ENCODE measurements at regions not wholly inside any gene's neighbourhood (a gene's known extent, or its start where the extent isn't known, plus 50 kb on each side); places are given as distances from the start of the nearest gene placed in this dataset.
A peak's percentile ranks its signal among the peaks of the same experiment; 100 is the strongest.

- DNase-seq: peak; percentile 27
These were observed 682.9 kb upstream of the ADAMTS5 start for GRCh38 chr21:27649762-27650161.

DNA sequence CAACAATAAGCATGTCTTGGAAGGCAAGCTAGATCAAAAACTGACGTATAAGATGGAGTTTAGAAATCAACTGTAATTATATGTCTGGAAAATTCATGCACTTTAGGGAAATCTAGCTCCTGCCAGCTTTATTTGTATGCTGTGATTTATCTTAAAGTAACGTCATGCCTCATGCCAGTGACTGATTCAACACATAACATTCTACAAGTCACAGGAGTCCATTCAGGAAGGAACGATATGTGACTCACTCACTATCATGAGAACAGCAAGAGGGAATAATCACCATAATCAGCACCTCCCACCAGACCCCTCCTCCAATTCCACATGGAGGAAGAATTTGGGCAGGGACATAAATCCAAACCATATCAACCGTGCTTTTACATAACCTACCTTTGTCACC, 682.4 kb upstream of the ADAMTS5 start:
- DNase-seq: peak; percentile 95

GRCh38 chr21:27648560-27648959, 681.7 kb upstream of the ADAMTS5 start:
- peak; percentile 85 for DNase-seq

GRCh38 chr21:27647921-27648320, 681.0 kb upstream of the ADAMTS5 start:
- DNase-seq: peak; percentile 17

DNA sequence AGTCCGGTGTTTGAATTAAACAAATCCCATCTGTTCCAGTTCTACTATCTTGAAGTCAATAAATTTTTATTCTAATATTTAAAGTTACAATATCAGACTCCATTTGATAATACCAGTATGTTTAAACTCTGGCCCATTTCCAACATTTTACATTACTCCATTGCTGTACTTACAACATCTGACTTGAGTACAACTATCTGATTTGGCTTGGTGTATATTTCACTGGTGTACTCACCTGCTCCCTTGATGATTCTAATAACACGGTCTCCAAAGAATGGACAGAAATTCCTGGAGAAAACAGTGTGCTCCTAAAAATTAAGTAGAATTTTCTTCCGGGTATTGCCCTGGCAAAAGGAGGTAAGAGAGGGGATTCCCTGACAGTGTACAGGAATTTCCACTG, 680.5 kb upstream of the ADAMTS5 start:
- no peak for DNase-seq

- no peak for DNase-seq
These were observed 679.8 kb upstream of the ADAMTS5 start for GRCh38 chr21:27646691-27647090.

DNA sequence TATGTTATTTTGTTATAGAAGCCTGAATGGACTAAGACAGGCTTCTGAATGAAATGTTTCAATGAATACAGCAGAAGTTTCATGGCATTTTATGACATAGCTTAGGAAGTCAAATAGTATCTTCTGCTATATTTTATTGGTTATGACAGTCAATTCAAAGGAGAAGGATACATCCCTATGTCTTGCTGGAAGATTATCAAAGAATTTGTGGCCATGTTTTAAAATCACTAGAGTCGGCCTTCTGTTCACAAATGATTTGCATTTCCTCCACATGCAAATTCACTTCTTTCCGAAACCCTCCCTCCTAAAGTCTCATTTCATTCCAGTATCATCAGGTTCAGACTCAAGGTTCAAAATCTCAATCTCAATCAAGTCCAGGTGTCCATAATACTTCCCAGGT, 679.2 kb upstream of the ADAMTS5 start:
- no peak for DNase-seq

GRCh38 chr21:27645285-27645684, 678.4 kb upstream of the ADAMTS5 start:
- peak; percentile 14 for DNase-seq

- no peak for DNase-seq
These were observed 676.4 kb upstream of the ADAMTS5 start for GRCh38 chr21:27643326-27643725.

DNA sequence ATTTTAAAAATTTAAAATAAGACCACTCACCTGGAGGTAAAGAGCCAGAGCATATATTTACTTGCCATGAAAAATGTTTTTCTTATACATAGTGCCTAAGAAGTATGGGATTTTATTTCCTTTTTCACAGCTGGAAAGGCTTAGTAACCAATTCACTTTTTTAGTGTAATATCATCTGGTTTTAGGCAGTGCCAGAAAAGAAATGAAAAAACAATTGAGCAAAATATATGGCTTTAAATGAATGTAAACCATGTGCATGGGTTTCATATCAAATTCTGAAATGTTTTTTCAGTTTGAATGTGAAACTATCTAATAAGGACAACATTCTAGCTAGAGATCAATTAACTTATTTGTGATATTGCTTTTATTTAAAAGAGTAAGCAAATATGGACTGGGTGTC, 672.4 kb upstream of the ADAMTS5 start:
- no peak for DNase-seq

- DNase-seq: no peak
These were observed 669.8 kb upstream of the ADAMTS5 start for GRCh38 chr21:27636656-27637055.

DNA sequence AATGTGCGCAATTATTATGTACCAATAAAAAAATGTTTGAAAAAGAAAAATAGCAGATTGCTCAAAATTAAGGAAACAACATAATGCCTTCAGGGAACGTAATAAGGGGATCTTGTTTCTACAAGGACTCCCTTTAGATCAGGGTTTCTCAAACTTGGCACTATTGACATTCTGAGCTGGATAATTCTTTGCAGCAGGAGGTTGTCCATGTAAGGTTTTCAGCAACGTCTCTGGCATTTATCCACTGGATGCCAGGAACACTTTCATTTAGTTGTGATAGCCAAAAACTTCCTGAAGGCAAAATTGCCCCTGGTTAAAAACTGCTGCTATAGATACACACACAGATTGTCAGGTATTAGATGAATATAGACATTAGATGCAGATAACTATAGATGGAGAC, 666.7 kb upstream of the ADAMTS5 start:
- DNase-seq: no peak

DNA sequence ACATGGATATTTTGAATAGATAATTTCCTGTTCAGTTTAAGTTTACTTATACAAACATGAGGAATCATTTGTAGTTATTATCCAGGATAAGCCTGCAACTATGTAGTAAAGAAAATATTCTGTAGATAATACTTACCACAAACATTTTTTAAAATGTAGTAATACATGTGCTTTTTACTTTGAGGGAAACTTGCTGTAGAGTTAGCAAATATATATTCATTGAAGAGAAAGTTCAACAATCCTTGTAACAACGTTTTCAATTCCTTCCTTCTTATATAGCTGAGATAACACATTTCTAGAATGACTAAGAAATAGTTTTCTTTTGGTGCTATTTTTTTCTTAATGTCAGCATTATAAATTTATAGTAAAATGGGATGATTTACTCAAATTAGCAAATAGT, 664.6 kb upstream of the ADAMTS5 start:
- DNase-seq: peak; percentile 45

GRCh38 chr21:27622631-27623030, 655.7 kb upstream of the ADAMTS5 start:
- peak; percentile 4 for DNase-seq

- DNase-seq: no peak
These were observed 647.3 kb upstream of the ADAMTS5 start for GRCh38 chr21:27614231-27614630.

DNA sequence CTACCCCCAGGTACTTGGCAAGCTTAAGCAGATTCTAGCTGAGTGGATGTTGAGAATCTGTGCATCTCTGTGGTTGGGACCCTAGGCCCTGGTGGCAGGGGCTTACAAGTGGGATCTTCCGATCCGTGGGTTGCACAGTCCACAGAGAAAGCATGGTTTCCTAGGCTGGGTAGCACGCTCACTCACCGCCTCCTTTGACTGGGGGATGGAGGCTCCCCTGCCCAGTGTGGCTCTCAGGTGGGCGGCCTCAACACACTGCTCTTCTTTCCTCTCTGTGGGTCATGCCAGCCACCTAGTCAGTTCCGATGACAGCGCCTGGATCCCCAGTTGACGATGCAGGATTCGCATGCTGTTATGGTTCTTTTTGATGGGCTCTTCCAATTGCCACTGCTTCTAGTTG, 639.5 kb upstream of the ADAMTS5 start:
- no peak for DNase-seq

GRCh38 chr21:27596196-27596595, 629.3 kb upstream of the ADAMTS5 start:
- no peak for DNase-seq

GRCh38 chr21:27595716-27596115, 628.8 kb upstream of the ADAMTS5 start:
- DNase-seq: no peak

DNA sequence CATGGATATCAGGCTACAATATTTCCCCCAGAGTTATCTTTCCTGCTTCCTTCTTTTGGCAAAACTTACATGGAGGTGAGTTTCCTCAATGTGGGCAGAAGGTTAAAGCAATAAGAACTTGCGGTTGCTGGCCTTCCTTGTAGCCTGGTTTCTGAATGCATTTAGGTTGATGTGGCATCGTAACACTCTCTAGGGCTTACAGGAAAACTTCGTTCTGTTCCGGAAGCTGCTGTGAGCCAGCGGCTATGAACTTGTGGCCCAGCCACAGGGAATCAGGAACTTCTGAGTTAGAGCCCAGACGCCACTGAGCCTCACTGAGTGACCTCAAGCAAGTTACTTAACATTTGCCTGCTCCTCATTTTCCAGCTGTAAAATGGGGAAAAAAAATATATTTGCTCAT, 623.4 kb upstream of the ADAMTS5 start:
- peak; percentile 81 for DNase-seq

GRCh38 chr21:27589781-27590180, 622.9 kb upstream of the ADAMTS5 start:
- DNase-seq: no peak

DNA sequence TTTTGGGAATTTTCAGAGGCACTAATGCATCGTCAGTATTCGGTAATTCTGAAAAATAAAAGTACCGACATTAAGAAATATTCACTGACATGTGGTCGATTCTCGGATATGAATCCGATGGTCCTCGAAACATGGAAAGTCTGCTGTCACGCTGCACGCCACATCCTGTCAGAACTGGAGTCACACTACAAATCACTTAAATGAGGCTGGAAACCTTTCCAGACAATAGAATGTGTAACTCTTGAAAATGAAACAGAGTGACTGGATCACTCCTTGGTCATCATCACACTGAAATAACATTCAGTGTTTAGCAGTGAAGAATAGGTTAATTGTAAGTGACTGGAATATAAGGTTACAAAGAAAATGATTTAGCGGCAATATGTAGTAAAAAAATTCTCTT, 620.1 kb upstream of the ADAMTS5 start:
- DNase-seq: peak; percentile 56

DNA sequence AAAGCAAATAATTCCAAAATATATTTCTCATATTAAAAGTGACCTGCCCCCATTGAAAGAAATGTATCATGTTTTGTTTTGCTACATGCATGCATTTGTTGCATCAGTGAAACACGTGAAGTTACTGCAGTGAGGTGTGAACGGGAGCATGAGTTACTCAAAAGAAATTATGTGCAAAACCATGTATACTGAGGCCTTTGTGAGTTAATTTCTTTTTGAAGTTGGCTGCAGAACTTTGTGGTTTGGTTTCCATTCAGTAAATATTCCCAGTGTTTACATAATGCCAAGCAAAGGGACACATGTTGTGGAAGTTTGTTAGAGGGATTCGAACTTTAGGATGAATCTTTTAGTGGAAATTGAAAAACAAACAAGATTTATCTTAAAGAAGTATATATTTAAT, 619.4 kb upstream of the ADAMTS5 start:
- DNase-seq: peak; percentile 23

GRCh38 chr21:27584256-27584655, 617.4 kb upstream of the ADAMTS5 start:
- DNase-seq: no peak

- peak; percentile 34 for DNase-seq
These were observed 616.1 kb upstream of the ADAMTS5 start for GRCh38 chr21:27582948-27583430.

GRCh38 chr21:27582246-27582947, 615.5 kb upstream of the ADAMTS5 start:
- DNase-seq: no peak

Data from fibroblast of skin of right quadriceps (primary cell).